ENCODE measurements at regions not wholly inside any gene's neighbourhood (a gene's known extent, or its start where the extent isn't known, plus 50 kb on each side); places are given as distances from the start of the nearest gene placed in this dataset.
A peak's percentile ranks its signal among the peaks of the same experiment; 100 is the strongest.

GRCh38 chr13:29713839-29714238, 118.4 kb upstream of the SLC7A1 start:
- no peak for DNase-seq

GRCh38 chr13:29711776-29712175, 116.3 kb upstream of the SLC7A1 start:
- no peak for DNase-seq

GRCh38 chr13:29710511-29710910, 115.0 kb upstream of the SLC7A1 start:
- no peak for DNase-seq

- DNase-seq: no peak
These were observed 114.0 kb upstream of the SLC7A1 start for GRCh38 chr13:29709407-29710069.

- DNase-seq: peak in 1 of 2 experiments; percentile 38
These were observed 112.5 kb upstream of the SLC7A1 start for GRCh38 chr13:29707876-29708543.

GRCh38 chr13:29706923-29707322, 111.4 kb upstream of the SLC7A1 start:
- no peak for DNase-seq

GRCh38 chr13:29704648-29705047, 109.2 kb upstream of the SLC7A1 start:
- DNase-seq: no peak

GRCh38 chr13:29703421-29703820, 107.9 kb upstream of the SLC7A1 start:
- no peak for DNase-seq

GRCh38 chr13:29702912-29703351, 107.4 kb upstream of the SLC7A1 start:
- no peak for DNase-seq

GRCh38 chr13:29698106-29698505, 102.6 kb upstream of the SLC7A1 start:
- DNase-seq: no peak

- DNase-seq: no peak
These were observed 101.1 kb upstream of the SLC7A1 start for GRCh38 chr13:29696606-29697005.

- DNase-seq: no peak
These were observed 97.9 kb upstream of the SLC7A1 start for GRCh38 chr13:29693275-29693945.

- DNase-seq: no peak
These were observed 94.1 kb upstream of the SLC7A1 start for GRCh38 chr13:29689548-29689947.

- no peak for DNase-seq
These were observed 92.7 kb upstream of the SLC7A1 start for GRCh38 chr13:29688193-29688592.

- no peak for DNase-seq
These were observed 89.0 kb upstream of the SLC7A1 start for GRCh38 chr13:29684441-29684840.

GRCh38 chr13:29683041-29683440, 87.6 kb upstream of the SLC7A1 start:
- DNase-seq: no peak

- no peak for DNase-seq
These were observed 86.4 kb upstream of the SLC7A1 start for GRCh38 chr13:29681864-29682263.

GRCh38 chr13:29679396-29680053, 84.0 kb upstream of the SLC7A1 start:
- DNase-seq: no peak

GRCh38 chr13:29677627-29678026, 82.1 kb upstream of the SLC7A1 start:
- DNase-seq: no peak

GRCh38 chr13:29676941-29677452, 81.5 kb upstream of the SLC7A1 start:
- no peak for DNase-seq

GRCh38 chr13:29676535-29676934, 81.0 kb upstream of the SLC7A1 start:
- DNase-seq: no peak

- no peak for DNase-seq
These were observed 79.0 kb upstream of the SLC7A1 start for GRCh38 chr13:29674532-29674931.

GRCh38 chr13:29664591-29664990, 69.1 kb upstream of the SLC7A1 start:
- DNase-seq: no peak

Data from NCI-H187 (cell line).